ENCODE measurements at regions not wholly inside any gene's neighbourhood (a gene's known extent, or its start where the extent isn't known, plus 50 kb on each side); places are given as distances from the start of the nearest gene placed in this dataset.
"Not testable (repeated sequence)": the region's sequence is repeated elsewhere in the genome, so short reads cannot be mapped to it uniquely, and the experiment has no call there.

- DNase-seq: no peak
These were observed 52.5 kb upstream of the USP6NL start for GRCh38 chr10:11663763-11664555.

- DNase-seq: not testable (repeated sequence)
These were observed 51.7 kb upstream of the USP6NL start for GRCh38 chr10:11663126-11663515.

- DNase-seq: no peak
These were observed 50.0 kb upstream of the USP6NL start for GRCh38 chr10:11661441-11661840.

Data from activated CD4-positive, alpha-beta T cell treated with anti-CD3 and anti-CD28 coated beads for 48 hours (primary cell).